GM12878 (cell line): ENCODE measurements at regions not wholly inside any gene's neighbourhood (a gene's known extent, or its start where the extent isn't known, plus 50 kb on each side); places are given as distances from the start of the nearest gene placed in this dataset.

Experiments used
- ATAC-seq: fragments of 200-7000 bp; cut with Tn5 transposase; 3 replicates; pipeline ENCODE4 v1.9.1; 2020; ENCODE audit warnings: mild to moderate bottlenecking, moderate library complexity
- BruUV-seq: library from RNA; stranded (reverse); fragments of 400-500 nt; replicated peaks from 2 replicates; lab custom pipeline; 2021; lab: Mats Ljungman, UMichigan
- CTCF ChIA-PET: fragments of 300-600 bp; sonication (Branson Sonifier 250); formaldehyde crosslinking; extraction: SDS; loops from one replicate; lab custom pipeline; 2021; ENCODE audit warnings: inconsistent platforms; lab: Yijun Ruan, JAX
- POLR2A ChIA-PET: fragments of 350-600 bp; formaldehyde crosslinking; extraction: SDS; loops from one replicate; lab custom pipeline; 2021; ENCODE audit warnings: inconsistent platforms; lab: Charles Lee
- RAD21 ChIA-PET: fragments of 300-600 bp; sonication (Branson Sonifier 250); formaldehyde crosslinking; loops from one replicate; lab custom pipeline; 2023; ENCODE audit warnings: antibody characterized with exemption; ENCODE audit not compliant: unreplicated experiment; lab: Charles Lee
- SMC1A ChIA-PET: fragments of 300-600 bp; sonication (Branson Sonifier 250); formaldehyde crosslinking; loops from one replicate; lab custom pipeline; 2023; ENCODE audit not compliant: unreplicated experiment, uncharacterized antibody; lab: Charles Lee
- DNase-seq: peaks from one replicate; pipeline ENCODE4 v3.0.0-alpha.2; 2011; ENCODE audit warnings: low read depth, low spot score
- FAIRE-seq: peaks from 3 replicates; lab custom pipeline; 2011; peaks lifted over from hg19 to GRCh38; lab: Jason Lieb, UNC
- H2AFZ ChIP-seq: 2 replicates; pipeline ENCODE4 v1.6.0; 2011; ENCODE audit warnings: low read depth, low read length, control low read depth; ENCODE audit not compliant: control insufficient read depth
- H3K27ac ChIP-seq: 2 replicates; pipeline ENCODE4 v1.5.1; 2011; ENCODE audit warnings: control low read depth; ENCODE audit not compliant: control insufficient read depth, insufficient read depth
- H3K27me3 ChIP-seq, 2 experiments: replicated peaks in 1 of 2; 2 replicates each; pipeline versions ENCODE4 v1.6.0 to v1.6.1; 2011; ENCODE audit warnings: low read length in 1 of 2; ENCODE audit not compliant: control insufficient read depth in 2 of 2, insufficient read depth in 2 of 2
- H3K36me3 ChIP-seq, 2 experiments: 2 replicates each; pipeline ENCODE4 v1.5.1; 2011; ENCODE audit warnings: low read length in 1 of 2; ENCODE audit not compliant: control insufficient read depth in 2 of 2, insufficient read depth in 2 of 2
- H3K4me1 ChIP-seq: 2 replicates; pipeline ENCODE4 v1.6.1; 2011; ENCODE audit warnings: mild to moderate bottlenecking, low read length, moderate library complexity, mixed read lengths; ENCODE audit not compliant: control insufficient read depth, insufficient read depth
- H3K4me2 ChIP-seq: 2 replicates; pipeline ENCODE4 v1.6.0; 2011; ENCODE audit warnings: control low read depth; ENCODE audit not compliant: control insufficient read depth, insufficient read depth
- H3K4me3 ChIP-seq: fragments of 200-600 bp; sonication (generic); 2 replicates; pipeline ENCODE4 v1.5.1; 2016
- H3K79me2 ChIP-seq: 2 replicates; pipeline ENCODE4 v1.6.0; 2011; ENCODE audit warnings: low read length; ENCODE audit not compliant: control insufficient read depth, insufficient read depth
- H3K9ac ChIP-seq: 2 replicates; pipeline ENCODE4 v1.8.0; 2011; ENCODE audit warnings: low read length, control low read depth, mixed read lengths; ENCODE audit not compliant: control insufficient read depth, insufficient read depth
- H3K9me3 ChIP-seq: replicated peaks from 3 replicates; pipeline ENCODE4 v1.5.1; 2011; ENCODE audit warnings: mild to moderate bottlenecking, low read length; ENCODE audit not compliant: control insufficient read depth, insufficient read depth
- H4K20me1 ChIP-seq: 2 replicates; pipeline ENCODE4 v1.6.0; 2011; ENCODE audit not compliant: control insufficient read depth, insufficient read depth
- CBX3 ChIP-seq: fragments of 200-600 bp; sonication (generic); IDR thresholded peaks from 2 replicates; pipeline ENCODE4 v1.6.1; 2016; ENCODE audit warnings: low read depth, borderline replicate concordance
- EZH2 ChIP-seq: IDR thresholded peaks from 2 replicates; pipeline ENCODE4 v1.6.1; 2012; ENCODE audit warnings: low read depth, mild to moderate bottlenecking, control low read depth, inconsistent platforms, low read length, borderline replicate concordance; ENCODE audit not compliant: control insufficient read depth
- MLLT1 ChIP-seq: fragments of 450-650 bp; IDR thresholded peaks from 2 replicates; pipeline ENCODE4 v1.6.1; 2016; ENCODE audit warnings: mild to moderate bottlenecking
- NFXL1 ChIP-seq: fragments of 450-650 bp; IDR thresholded peaks from 2 replicates; pipeline ENCODE4 v1.6.1; 2017; ENCODE audit warnings: antibody characterized with exemption, mild to moderate bottlenecking, borderline replicate concordance
- NR2C2 ChIP-seq: IDR thresholded peaks from 2 replicates; pipeline ENCODE4 v1.6.1; 2011; ENCODE audit warnings: borderline replicate concordance, low read depth; ENCODE audit not compliant: control insufficient read depth, insufficient read length
- PAX8 ChIP-seq: fragments of 450-650 bp; IDR thresholded peaks from 2 replicates; pipeline ENCODE4 v1.6.1; 2017; ENCODE audit warnings: mild to moderate bottlenecking, moderate library complexity
- SMAD1 ChIP-seq: fragments of 450-650 bp; IDR thresholded peaks from 2 replicates; pipeline ENCODE4 v1.6.1; 2018; ENCODE audit warnings: mild to moderate bottlenecking, low read depth; ENCODE audit not compliant: partially characterized antibody
- SRF ChIP-seq, 2 experiments: IDR thresholded peaks; 2 replicates each; pipeline ENCODE4 v1.6.1; 2011; ENCODE audit warnings: low read depth in 2 of 2, low read length in 2 of 2, mild to moderate bottlenecking in 1 of 2, moderate library complexity in 1 of 2
- WGBS: methylation state at CpG from one replicate; pipeline ENCODE4 v1.1.6; 2016; ENCODE audit warnings: low lambda C conversion rate; ENCODE audit not compliant: insufficient replicate concordance, insufficient coverage; ENCODE audit errors: missing lambda C conversion rate; 5-methylcytosine and 5-hydroxymethylcytosine counted together
- in situ Hi-C: fragments of 300-500 bp; cut with MboI; formaldehyde crosslinking; loops from 9 replicates; pipeline ENCODE4 v1.14.3; 2018; ENCODE audit warnings: mixed read lengths
- intact Hi-C: fragments of 100-400 bp; cut with micrococcal nuclease; formaldehyde crosslinking; loops from one replicate; pipeline ENCODE4 v1.14.2; 2022; ENCODE audit not compliant: unreplicated experiment
- TF ChIP-seq, protein P1 (sequence below): IDR thresholded peaks from 2 replicates; pipeline ENCODE4 v1.6.1; 2011; ENCODE audit warnings: low read depth, mild to moderate bottlenecking, low read length, moderate library complexity, borderline replicate concordance; ENCODE audit errors: extremely low read depth
- TF ChIP-seq, protein P2 (sequence below): IDR thresholded peaks from 2 replicates; pipeline ENCODE4 v1.6.1; 2011; ENCODE audit warnings: borderline replicate concordance, low read depth, mild to moderate bottlenecking, moderate library complexity, mixed read lengths, low read length; ENCODE audit not compliant: insufficient read depth; ENCODE audit errors: extremely low read length

DNA sequence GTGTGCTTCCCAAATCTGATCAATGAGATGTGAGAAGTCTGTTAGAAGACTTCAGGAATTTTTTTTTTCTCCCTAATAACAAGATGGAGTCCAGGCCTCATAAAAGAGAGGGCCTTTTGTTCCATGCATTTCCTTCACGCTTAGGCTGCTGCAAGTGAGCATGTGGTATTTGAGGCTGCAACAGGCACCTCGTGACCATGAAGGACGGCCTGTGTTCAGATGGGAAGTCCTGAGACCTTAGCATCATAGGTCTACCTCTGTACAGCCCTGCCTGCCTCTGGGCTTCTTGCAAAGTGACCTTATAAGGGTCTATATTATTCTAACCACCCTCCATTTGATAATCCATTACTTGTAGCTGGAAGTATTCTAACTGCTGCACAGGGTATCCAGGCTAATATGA, 86.6 kb downstream of the BOD1 start:
- no peak overlapping the region for H3K4me2 ChIP-seq
- no peak for DNase-seq
- TF ChIP-seq NFXL1, result no peak
- no peak for TF ChIP-seq SMAD1
- no peak for TF ChIP-seq CBX3
- TF ChIP-seq SRF (IDR thresholded peaks at IDR 0.05; ENCODE audit: low read depth in 2 of 2, low read length in 2 of 2), result no peak
- TF ChIP-seq EZH2, result no peak
- TF ChIP-seq, protein P1, sequence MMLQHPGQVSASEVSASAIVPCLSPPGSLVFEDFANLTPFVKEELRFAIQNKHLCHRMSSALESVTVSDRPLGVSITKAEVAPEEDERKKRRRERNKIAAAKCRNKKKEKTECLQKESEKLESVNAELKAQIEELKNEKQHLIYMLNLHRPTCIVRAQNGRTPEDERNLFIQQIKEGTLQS, result no peak
- TF ChIP-seq MLLT1, result no peak
- TF ChIP-seq PAX8, result no peak
- no peak for TF ChIP-seq NR2C2
- TF ChIP-seq, protein P2, sequence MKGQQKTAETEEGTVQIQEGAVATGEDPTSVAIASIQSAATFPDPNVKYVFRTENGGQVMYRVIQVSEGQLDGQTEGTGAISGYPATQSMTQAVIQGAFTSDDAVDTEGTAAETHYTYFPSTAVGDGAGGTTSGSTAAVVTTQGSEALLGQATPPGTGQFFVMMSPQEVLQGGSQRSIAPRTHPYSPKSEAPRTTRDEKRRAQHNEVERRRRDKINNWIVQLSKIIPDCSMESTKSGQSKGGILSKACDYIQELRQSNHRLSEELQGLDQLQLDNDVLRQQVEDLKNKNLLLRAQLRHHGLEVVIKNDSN, result no peak

More for the DNA sequence above, 86.6 kb downstream of the BOD1 start:
- ChIA-PET SMC1A (no interaction called here), POLR2A (no interaction called here), CTCF (no interaction called here), RAD21 (no interaction called here)
- intact Hi-C loops (no loop called here), in situ Hi-C loops (no loop called here)
- Histone ChIP-seq H3K4me3 (no peak overlapping the region), H3K9me3 (no peaks in the 10 kb centered on the region; the same call in 2 of the 3 replicates), H4K20me1 (no peaks in the 10 kb centered on the region), H2AFZ (no peak overlapping the region), H3K27ac (no peak overlapping the region), H3K9ac (no peak overlapping the region), H3K79me2 (no peaks in the 10 kb centered on the region), H3K36me3 (no peaks in the 10 kb centered on the region), H3K27me3 (no peaks in the 10 kb centered on the region), H3K4me1 (no peaks in the 10 kb centered on the region; the same call in 1 of the 2 replicates)
- no TSS peak for BruUV-seq
- ATAC-seq (no peak), FAIRE-seq (no peak)
- 0% methylated on average over 3 of the region's 3 CpGs for WGBS
